Cardiac fibroblast (primary cell): ENCODE measurements at regions not wholly inside any gene's neighbourhood (a gene's known extent, or its start where the extent isn't known, plus 50 kb on each side); places are given as distances from the start of the nearest gene placed in this dataset.

Experiments
- DNase-seq, 2 donors: peaks; one replicate each; pipeline versions ENCODE4 v3.0.0 to v3.0.0-alpha.2; 2010; ENCODE audit warnings: low read depth in 2 of 2
- H3K4me3 ChIP-seq, 2 donors: replicated peaks in 1 of 2; 1 replicate in 1 of 2; 2 replicates in 1 of 2; pipeline ENCODE4 v1.5.1; 2011; ENCODE audit warnings: low read depth in 2 of 2, low read length in 2 of 2, mild to moderate bottlenecking in 2 of 2, moderate library complexity in 1 of 2
- CTCF ChIP-seq: IDR thresholded peaks from one replicate; pipeline ENCODE4 v1.5.1; 2011; ENCODE audit warnings: low read depth, mild to moderate bottlenecking, low read length, inconsistent platforms

- TF ChIP-seq CTCF = no peak
- DNase-seq = no peak
- no peak overlapping the region for H3K4me3 ChIP-seq
Observed at GRCh38 chr16:47834485-47835024, 321.2 kb downstream of the ABCC12 start.

- no peak overlapping the region for H3K4me3 ChIP-seq
- no peak for TF ChIP-seq CTCF
- DNase-seq = no peak
Observed at GRCh38 chr16:47833771-47834170, 322.0 kb downstream of the ABCC12 start.

- H3K4me3 ChIP-seq = no peak overlapping the region
- no peak for DNase-seq
- TF ChIP-seq CTCF = no peak
Observed at GRCh38 chr16:47829850-47830600, 325.8 kb downstream of the ABCC12 start.

GRCh38 chr16:47826070-47826469 is 329.7 kb downstream of the ABCC12 start:
- no peak for TF ChIP-seq CTCF
- no peak for DNase-seq
- H3K4me3 ChIP-seq = no peak overlapping the region

- no peak overlapping the region for H3K4me3 ChIP-seq
- DNase-seq = no peak
- no peak for TF ChIP-seq CTCF
Observed at GRCh38 chr16:47817048-47817447, 338.7 kb downstream of the ABCC12 start.

GRCh38 chr16:47816511-47816910 is 339.3 kb downstream of the ABCC12 start:
- no peak for TF ChIP-seq CTCF
- DNase-seq = no peak
- no peak overlapping the region for H3K4me3 ChIP-seq
